Breast epithelium (tissue), 4 donors: ENCODE measurements at regions not wholly inside any gene's neighbourhood (a gene's known extent, or its start where the extent isn't known, plus 50 kb on each side); places are given as distances from the start of the nearest gene placed in this dataset.

Experiments used
- DNase-seq, 2 donors: peaks; one replicate each; pipeline ENCODE4 v3.0.0-alpha.2; 2019; ENCODE audit warnings: low spot score in 2 of 2
- H3K27ac ChIP-seq, 2 donors: fragments of 200-600 bp; sonication (generic) in 1 of 2; one replicate each; pipeline ENCODE4 v1.5.1; 2016 to 2019; ENCODE audit warnings: mild to moderate bottlenecking in 1 of 2
- H3K27me3 ChIP-seq, 2 donors: fragments of 200-600 bp; sonication (generic) in 1 of 2; one replicate each; pipeline versions ENCODE4 v1.5.1 to v1.6.0; 2017 to 2019; ENCODE audit warnings: control low read depth in 1 of 2, mild to moderate bottlenecking in 1 of 2
- H3K36me3 ChIP-seq: fragments of 200-600 bp; one replicate; pipeline ENCODE4 v1.5.1; 2019
- H3K4me1 ChIP-seq, 2 donors: fragments of 200-600 bp; sonication (generic); one replicate each; pipeline ENCODE4 v1.5.1; 2016 to 2019; ENCODE audit warnings: control low read depth in 1 of 2
- H3K4me3 ChIP-seq, 3 donors: fragments of 200-600 bp; sonication (generic); 1 replicate in 2 of 3; 2 replicates in 1 of 3; pipeline ENCODE4 v1.5.1; 2016 to 2019; ENCODE audit warnings: mild to moderate bottlenecking in 3 of 3, moderate library complexity in 2 of 3
- H3K9me3 ChIP-seq, 2 donors: fragments of 200-600 bp; sonication (generic) in 1 of 2; one replicate each; pipeline ENCODE4 v1.5.1; 2016 to 2019; ENCODE audit warnings: control low read depth in 1 of 2
- POLR2A ChIP-seq: fragments of 450-650 bp; IDR thresholded peaks from one replicate; pipeline ENCODE4 v1.6.1; 2016; ENCODE audit warnings: antibody characterized with exemption, mild to moderate bottlenecking, moderate library complexity
- POLR2AphosphoS5 ChIP-seq, 3 donors: sonication (generic); formaldehyde crosslinking; IDR thresholded peaks; one replicate each; pipeline ENCODE4 v1.6.1; 2017; ENCODE audit warnings: antibody characterized with exemption in 3 of 3
- intact Hi-C: fragments of 100-400 bp; cut with DNase I; formaldehyde crosslinking; loops from one replicate; pipeline ENCODE4 v1.15.1; 2023; ENCODE audit warnings: low total_unique reads
- TF ChIP-seq, protein P1 (sequence below), 3 donors: fragments of 450-650 bp; IDR thresholded peaks; one replicate each; pipeline ENCODE4 v1.5.1; 2016 to 2017; ENCODE audit warnings: antibody characterized with exemption in 3 of 3, mild to moderate bottlenecking in 3 of 3, moderate library complexity in 3 of 3

DNA sequence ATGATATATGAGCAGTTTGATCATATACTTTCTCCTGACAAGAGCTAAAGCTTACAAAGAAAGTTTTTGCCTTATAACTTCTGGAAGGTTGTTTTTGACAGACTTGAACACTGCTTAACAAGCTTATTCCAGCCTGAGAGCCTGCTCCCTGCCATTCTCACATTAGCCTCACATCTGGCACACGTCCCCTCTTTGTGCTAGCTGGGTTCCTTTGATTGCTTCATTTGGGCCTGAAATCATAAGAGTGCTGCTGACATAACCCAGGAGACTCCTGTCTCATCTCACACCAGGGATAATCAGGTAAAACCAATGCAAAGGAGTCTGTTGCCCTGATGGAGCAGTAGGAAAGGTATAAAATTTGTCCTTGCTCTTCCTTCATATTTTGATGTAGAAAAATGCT is 1411.7 kb upstream of the B3GALT2 start:
- Histone ChIP-seq H3K4me3 (no peak overlapping the region), H3K36me3 (no peaks in the 10 kb centered on the region), H3K9me3 (no peaks in the 10 kb centered on the region), H3K4me1 (no peaks in the 10 kb centered on the region), H3K27ac (no peak overlapping the region), H3K27me3 (no peaks in the 10 kb centered on the region)
- no peak for DNase-seq
- intact Hi-C loops, result no loop called here
- TF ChIP-seq, protein P1, sequence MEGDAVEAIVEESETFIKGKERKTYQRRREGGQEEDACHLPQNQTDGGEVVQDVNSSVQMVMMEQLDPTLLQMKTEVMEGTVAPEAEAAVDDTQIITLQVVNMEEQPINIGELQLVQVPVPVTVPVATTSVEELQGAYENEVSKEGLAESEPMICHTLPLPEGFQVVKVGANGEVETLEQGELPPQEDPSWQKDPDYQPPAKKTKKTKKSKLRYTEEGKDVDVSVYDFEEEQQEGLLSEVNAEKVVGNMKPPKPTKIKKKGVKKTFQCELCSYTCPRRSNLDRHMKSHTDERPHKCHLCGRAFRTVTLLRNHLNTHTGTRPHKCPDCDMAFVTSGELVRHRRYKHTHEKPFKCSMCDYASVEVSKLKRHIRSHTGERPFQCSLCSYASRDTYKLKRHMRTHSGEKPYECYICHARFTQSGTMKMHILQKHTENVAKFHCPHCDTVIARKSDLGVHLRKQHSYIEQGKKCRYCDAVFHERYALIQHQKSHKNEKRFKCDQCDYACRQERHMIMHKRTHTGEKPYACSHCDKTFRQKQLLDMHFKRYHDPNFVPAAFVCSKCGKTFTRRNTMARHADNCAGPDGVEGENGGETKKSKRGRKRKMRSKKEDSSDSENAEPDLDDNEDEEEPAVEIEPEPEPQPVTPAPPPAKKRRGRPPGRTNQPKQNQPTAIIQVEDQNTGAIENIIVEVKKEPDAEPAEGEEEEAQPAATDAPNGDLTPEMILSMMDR (IDR thresholded peaks at IDR 0.05), result no peak
- TF ChIP-seq POLR2AphosphoS5 (IDR thresholded peaks at IDR 0.05) (no peak), POLR2A (no peak)

DNA sequence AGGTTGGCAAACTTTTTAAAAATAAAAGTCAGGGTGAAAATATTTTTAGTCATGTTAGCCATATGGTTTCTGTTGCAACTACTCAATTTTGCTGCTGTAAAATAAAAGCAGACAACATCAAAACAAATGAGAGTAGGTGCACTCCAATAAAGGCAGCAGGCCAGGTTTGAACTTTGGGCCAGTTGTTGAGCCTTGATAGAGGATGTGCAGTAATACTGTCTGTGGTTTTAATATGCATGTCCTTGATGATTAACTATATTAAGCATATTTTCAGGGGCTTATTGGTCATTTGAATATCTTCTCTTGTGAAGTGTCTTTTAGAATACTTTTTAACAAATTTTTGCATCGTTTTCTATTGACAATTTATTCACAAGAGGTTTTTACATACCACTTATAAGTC is 1399.9 kb upstream of the B3GALT2 start:
- H3K4me3 ChIP-seq, result no peak overlapping the region
- no peak for DNase-seq
- no peaks in the 10 kb centered on the region for H3K27me3 ChIP-seq
- no peaks in the 10 kb centered on the region for H3K4me1 ChIP-seq
- no peaks in the 10 kb centered on the region for H3K9me3 ChIP-seq
- intact Hi-C loops, result no loop called here
- no peak for TF ChIP-seq POLR2A
- TF ChIP-seq, protein P1 (IDR thresholded peaks at IDR 0.05), result no peak
- TF ChIP-seq POLR2AphosphoS5 (IDR thresholded peaks at IDR 0.05), result no peak
- H3K27ac ChIP-seq, result no peak overlapping the region
- no peaks in the 10 kb centered on the region for H3K36me3 ChIP-seq

DNA sequence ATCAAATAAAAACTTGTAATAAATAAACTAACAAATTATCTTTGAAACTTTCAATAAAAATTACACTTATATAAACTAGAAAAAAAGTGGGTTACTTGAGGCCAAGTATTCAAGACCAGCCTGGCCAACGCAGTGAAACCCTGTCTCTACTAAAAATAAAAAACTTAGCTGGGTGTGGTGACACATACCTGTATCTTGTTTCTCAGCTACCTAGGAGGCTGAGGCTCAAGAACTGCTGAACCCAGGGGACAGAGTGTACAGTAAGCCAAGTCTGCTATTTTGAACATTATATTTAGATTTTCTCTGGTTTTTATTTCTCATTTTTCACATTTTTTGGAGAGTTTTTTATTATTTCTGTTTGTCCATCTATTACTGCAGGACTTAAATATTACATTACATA is 1397.6 kb upstream of the B3GALT2 start:
- H3K9me3 ChIP-seq, result no peaks in the 10 kb centered on the region
- no peaks in the 10 kb centered on the region for H3K4me1 ChIP-seq
- H3K27me3 ChIP-seq, result no peaks in the 10 kb centered on the region
- no peak for DNase-seq
- H3K4me3 ChIP-seq, result no peak overlapping the region
- TF ChIP-seq POLR2AphosphoS5 (IDR thresholded peaks at IDR 0.05) (no peak), POLR2A (no peak)
- TF ChIP-seq, protein P1 (IDR thresholded peaks at IDR 0.05), result no peak
- no peaks in the 10 kb centered on the region for H3K36me3 ChIP-seq
- no peak overlapping the region for H3K27ac ChIP-seq
- intact Hi-C loops, result no loop called here

GRCh38 chr1:194570476-194570875 is 1384.1 kb upstream of the B3GALT2 start:
- DNase-seq, result no peak
- no peak overlapping the region for H3K27ac ChIP-seq
- no peaks in the 10 kb centered on the region for H3K36me3 ChIP-seq
- H3K4me1 ChIP-seq, result no peaks in the 10 kb centered on the region
- no peak for TF ChIP-seq POLR2AphosphoS5 (IDR thresholded peaks at IDR 0.05)
- TF ChIP-seq, protein P1 (IDR thresholded peaks at IDR 0.05), result no peak
- TF ChIP-seq POLR2A, result no peak
- no peaks in the 10 kb centered on the region for H3K27me3 ChIP-seq
- H3K9me3 ChIP-seq, result no peaks in the 10 kb centered on the region
- intact Hi-C loops, result no loop called here
- no peak overlapping the region for H3K4me3 ChIP-seq

- no peak overlapping the region for H3K4me3 ChIP-seq
- H3K27ac ChIP-seq, result no peak overlapping the region
- H3K27me3 ChIP-seq, result no peaks in the 10 kb centered on the region
- no peaks in the 10 kb centered on the region for H3K36me3 ChIP-seq
- no peaks in the 10 kb centered on the region for H3K9me3 ChIP-seq
- intact Hi-C loops, result no loop called here
- DNase-seq, result no peak
- TF ChIP-seq, protein P1 (IDR thresholded peaks at IDR 0.05), result no peak
- TF ChIP-seq POLR2AphosphoS5 (IDR thresholded peaks at IDR 0.05), result no peak
- TF ChIP-seq POLR2A, result no peak
- H3K4me1 ChIP-seq, result no peaks in the 10 kb centered on the region
Observed at GRCh38 chr1:194568610-194569009, 1382.2 kb upstream of the B3GALT2 start.
